ENCODE measurements at regions not wholly inside any gene's neighbourhood (a gene's known extent, or its start where the extent isn't known, plus 50 kb on each side); places are given as distances from the start of the nearest gene placed in this dataset.

DNA sequence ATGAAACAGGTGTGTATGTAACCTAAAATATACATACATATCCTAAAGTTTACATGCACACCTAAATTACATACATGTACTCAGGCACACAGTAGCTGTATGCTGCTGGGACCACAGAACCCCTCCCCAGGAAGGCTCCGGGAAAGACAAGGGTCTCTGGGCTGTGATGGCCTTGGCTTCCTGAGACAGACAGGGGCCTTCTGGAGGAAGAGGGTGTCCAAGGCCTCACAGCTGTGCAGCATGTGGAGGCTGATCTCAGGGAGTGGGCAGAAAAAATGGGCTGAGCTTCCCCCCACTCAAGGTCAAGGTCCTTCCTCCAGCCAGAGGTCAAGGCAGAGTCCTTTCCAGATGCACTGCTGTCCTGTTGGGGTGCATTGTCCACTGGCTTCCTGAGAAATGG lies 129.1 kb upstream of the THBS2 start:
- Histone ChIP-seq H2AFZ (ENCODE audit: low read depth) (no peak overlapping the region), H3K4me1 (ENCODE audit: control insufficient read depth in 1 of 2, insufficient read depth in 2 of 2, low read depth in 1 of 2, low read length in 1 of 2) (no peaks in the 10 kb centered on the region; a peak in 1 of 4 replicates), H3K9me3 (no peaks in the 10 kb centered on the region), H3K4me2 (no peak overlapping the region), H3K9me2 (no peaks in the 10 kb centered on the region), H3K27me3 (ENCODE audit: insufficient read depth) (no peaks in the 10 kb centered on the region), H3K36me3 (replicated peaks in 1 of 2; ENCODE audit: control insufficient read depth in 1 of 2, insufficient read depth in 2 of 2, low read length in 1 of 2) (no peaks in the 10 kb centered on the region), H3K27ac (ENCODE audit: low read depth in 2 of 2, low read length in 1 of 2) (no peak overlapping the region), H3K79me2 (ENCODE audit: insufficient read depth) (no peaks in the 10 kb centered on the region), H3F3A (replicated peaks; ENCODE audit: insufficient read depth) (no peaks in the 10 kb centered on the region), H3K4me3 (ENCODE audit: low read depth in 2 of 2, low read length in 1 of 2) (no peak overlapping the region), H4K20me1 (ENCODE audit: insufficient read depth) (no peaks in the 10 kb centered on the region), H3K9ac (no peak overlapping the region)
- WGBS (ENCODE audit: low lambda C conversion rate) = no CpG with 5 or more reads among the region's 1 CpG
- no peak for DNase-seq
- POLR2A ChIA-PET = no interaction called here
- no peak for TF ChIP-seq CHD2 (IDR thresholded peaks at IDR 0.05; ENCODE audit: low read length, partially characterized antibody)
- CTCF ChIA-PET = no interaction called here

GRCh38 chr6:169381988-169382387 lies 128.3 kb upstream of the THBS2 start:
- Histone ChIP-seq H3K27me3 (ENCODE audit: insufficient read depth) (no peaks in the 10 kb centered on the region), H3K4me1 (ENCODE audit: control insufficient read depth in 1 of 2, insufficient read depth in 2 of 2, low read depth in 1 of 2, low read length in 1 of 2) (no peaks in the 10 kb centered on the region; a peak in 1 of 4 replicates), H3K79me2 (ENCODE audit: insufficient read depth) (no peaks in the 10 kb centered on the region), H3K9ac (no peak overlapping the region), H3K4me3 (ENCODE audit: low read depth in 2 of 2, low read length in 1 of 2) (no peak overlapping the region), H3K4me2 (no peak overlapping the region), H4K20me1 (ENCODE audit: insufficient read depth) (no peaks in the 10 kb centered on the region), H3K27ac (ENCODE audit: low read depth in 2 of 2, low read length in 1 of 2) (no peak overlapping the region), H2AFZ (ENCODE audit: low read depth) (no peak overlapping the region), H3K9me3 (no peaks in the 10 kb centered on the region), H3F3A (replicated peaks; ENCODE audit: insufficient read depth) (no peaks in the 10 kb centered on the region), H3K9me2 (no peaks in the 10 kb centered on the region), H3K36me3 (replicated peaks in 1 of 2; ENCODE audit: control insufficient read depth in 1 of 2, insufficient read depth in 2 of 2, low read length in 1 of 2) (no peaks in the 10 kb centered on the region)
- ChIA-PET POLR2A (no interaction called here), CTCF (no interaction called here)
- 39% methylated on average over 6 of the region's 6 CpGs for WGBS (ENCODE audit: low lambda C conversion rate)
- DNase-seq = no peak
- no peak for TF ChIP-seq NRF1 (IDR thresholded peaks at IDR 0.05; ENCODE audit: low read depth, low read length)
- no peak for TF ChIP-seq RAD21 (IDR thresholded peaks at IDR 0.05; ENCODE audit: low read length)
- TF ChIP-seq MXI1 (IDR thresholded peaks at IDR 0.05; ENCODE audit: low read depth, low read length) = no peak
- no peak for TF ChIP-seq FOSL2 (IDR thresholded peaks at IDR 0.05; ENCODE audit: borderline replicate concordance, low read depth)
- TF ChIP-seq NFIC (IDR thresholded peaks at IDR 0.05; ENCODE audit: borderline replicate concordance) = no peak
- no peak for TF ChIP-seq RXRA (IDR thresholded peaks at IDR 0.05; ENCODE audit: borderline replicate concordance, low read depth)
- no peak for TF ChIP-seq TAF1 (IDR thresholded peaks at IDR 0.05; ENCODE audit: borderline replicate concordance, low read depth, low read length)
- TF ChIP-seq EZH2phosphoT487 (IDR thresholded peaks at IDR 0.05; ENCODE audit: borderline replicate concordance, low read depth) = no peak
- no peak for TF ChIP-seq CHD2 (IDR thresholded peaks at IDR 0.05; ENCODE audit: low read length, partially characterized antibody)
- no peak for TF ChIP-seq TCF12 (IDR thresholded peaks at IDR 0.05)
- TF ChIP-seq POLR2AphosphoS5 (IDR thresholded peaks at IDR 0.05; ENCODE audit: low read depth, low read length) = no peak
- TF ChIP-seq YY1 (IDR thresholded peaks at IDR 0.05; ENCODE audit: low read depth) = no peak

DNA sequence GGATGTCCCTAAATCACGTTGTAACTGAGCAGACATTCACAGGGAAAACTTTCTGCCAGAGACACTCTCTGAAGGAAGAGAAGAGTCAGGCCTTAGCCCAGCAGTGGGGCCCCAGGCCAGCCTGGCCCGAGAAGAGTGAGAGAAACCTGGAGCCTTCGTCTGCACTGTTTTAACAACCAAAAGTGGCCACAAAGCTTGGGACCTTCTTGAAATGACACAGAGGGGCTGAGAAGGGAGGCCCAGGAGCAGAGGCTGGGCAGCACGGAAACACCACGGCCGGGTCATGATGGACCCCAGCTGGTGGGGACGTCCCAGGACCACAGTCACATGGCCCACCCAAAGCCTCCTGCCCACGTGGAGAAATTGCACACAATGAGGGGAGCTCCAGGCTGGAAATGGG lies 126.8 kb upstream of the THBS2 start:
- Histone ChIP-seq H3K36me3 (replicated peaks in 1 of 2; ENCODE audit: control insufficient read depth in 1 of 2, insufficient read depth in 2 of 2, low read length in 1 of 2) (no peaks in the 10 kb centered on the region), H3K27me3 (ENCODE audit: insufficient read depth) (no peaks in the 10 kb centered on the region), H3K9me2 (no peaks in the 10 kb centered on the region), H3K4me2 (no peak overlapping the region), H3K79me2 (ENCODE audit: insufficient read depth) (no peaks in the 10 kb centered on the region), H3K9ac (no peak overlapping the region), H4K20me1 (ENCODE audit: insufficient read depth) (no peaks in the 10 kb centered on the region), H3F3A (replicated peaks; ENCODE audit: insufficient read depth) (no peaks in the 10 kb centered on the region), H2AFZ (ENCODE audit: low read depth) (no peak overlapping the region), H3K27ac (ENCODE audit: low read depth in 2 of 2, low read length in 1 of 2) (no peak overlapping the region), H3K9me3 (0 out of 2 replicates have a peak, but pooled peaks cover 4% of the 10 kb centered on the region), H3K4me1 (ENCODE audit: control insufficient read depth in 1 of 2, insufficient read depth in 2 of 2, low read depth in 1 of 2, low read length in 1 of 2) (no peaks in the 10 kb centered on the region), H3K4me3 (ENCODE audit: low read depth in 2 of 2, low read length in 1 of 2) (no peak overlapping the region)
- WGBS (ENCODE audit: low lambda C conversion rate) = 36% methylated on average over 6 of the region's 8 CpGs
- CTCF ChIA-PET = no interaction called here
- POLR2A ChIA-PET = no interaction called here
- DNase-seq = no peak
- no peak for TF ChIP-seq MXI1 (IDR thresholded peaks at IDR 0.05; ENCODE audit: low read depth, low read length)
- TF ChIP-seq, protein P1, sequence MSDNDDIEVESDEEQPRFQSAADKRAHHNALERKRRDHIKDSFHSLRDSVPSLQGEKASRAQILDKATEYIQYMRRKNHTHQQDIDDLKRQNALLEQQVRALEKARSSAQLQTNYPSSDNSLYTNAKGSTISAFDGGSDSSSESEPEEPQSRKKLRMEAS (IDR thresholded peaks at IDR 0.05; ENCODE audit: low read depth) = no peak
- no peak for TF ChIP-seq TEAD4 (IDR thresholded peaks at IDR 0.05; ENCODE audit: borderline replicate concordance, insufficient read depth)
- no peak for TF ChIP-seq CTCF (IDR thresholded peaks at IDR 0.05)
- TF ChIP-seq GABPA (IDR thresholded peaks at IDR 0.05; ENCODE audit: low read depth) = no peak
- TF ChIP-seq TCF12 (IDR thresholded peaks at IDR 0.05) = no peak
- no peak for TF ChIP-seq POLR2AphosphoS5 (IDR thresholded peaks at IDR 0.05; ENCODE audit: low read depth, low read length)
- TF ChIP-seq FOXJ3 (CRISPR knock-in tag; IDR thresholded peaks at IDR 0.05) = no peak
- TF ChIP-seq, protein P2, sequence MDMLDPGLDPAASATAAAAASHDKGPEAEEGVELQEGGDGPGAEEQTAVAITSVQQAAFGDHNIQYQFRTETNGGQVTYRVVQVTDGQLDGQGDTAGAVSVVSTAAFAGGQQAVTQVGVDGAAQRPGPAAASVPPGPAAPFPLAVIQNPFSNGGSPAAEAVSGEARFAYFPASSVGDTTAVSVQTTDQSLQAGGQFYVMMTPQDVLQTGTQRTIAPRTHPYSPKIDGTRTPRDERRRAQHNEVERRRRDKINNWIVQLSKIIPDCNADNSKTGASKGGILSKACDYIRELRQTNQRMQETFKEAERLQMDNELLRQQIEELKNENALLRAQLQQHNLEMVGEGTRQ (IDR thresholded peaks at IDR 0.05; ENCODE audit: borderline replicate concordance, low read depth, low read length) = no peak
- TF ChIP-seq SMC3 (IDR thresholded peaks at IDR 0.05; ENCODE audit: low read depth, low read length) = no peak
- TF ChIP-seq NRF1 (IDR thresholded peaks at IDR 0.05; ENCODE audit: low read depth, low read length) = no peak
- TF ChIP-seq, protein P3, sequence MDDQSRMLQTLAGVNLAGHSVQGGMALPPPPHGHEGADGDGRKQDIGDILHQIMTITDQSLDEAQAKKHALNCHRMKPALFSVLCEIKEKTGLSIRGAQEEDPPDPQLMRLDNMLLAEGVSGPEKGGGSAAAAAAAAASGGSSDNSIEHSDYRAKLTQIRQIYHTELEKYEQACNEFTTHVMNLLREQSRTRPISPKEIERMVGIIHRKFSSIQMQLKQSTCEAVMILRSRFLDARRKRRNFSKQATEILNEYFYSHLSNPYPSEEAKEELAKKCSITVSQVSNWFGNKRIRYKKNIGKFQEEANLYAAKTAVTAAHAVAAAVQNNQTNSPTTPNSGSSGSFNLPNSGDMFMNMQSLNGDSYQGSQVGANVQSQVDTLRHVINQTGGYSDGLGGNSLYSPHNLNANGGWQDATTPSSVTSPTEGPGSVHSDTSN (IDR thresholded peaks at IDR 0.05) = no peak
- TF ChIP-seq EZH2phosphoT487 (IDR thresholded peaks at IDR 0.05; ENCODE audit: borderline replicate concordance, low read depth) = no peak
- TF ChIP-seq ELF1 (IDR thresholded peaks at IDR 0.05) = no peak
